ENCODE measurements at regions not wholly inside any gene's neighbourhood (a gene's known extent, or its start where the extent isn't known, plus 50 kb on each side); places are given as distances from the start of the nearest gene placed in this dataset.

- POLR2A ChIA-PET = no interaction called here
- TF ChIP-seq, protein P1, sequence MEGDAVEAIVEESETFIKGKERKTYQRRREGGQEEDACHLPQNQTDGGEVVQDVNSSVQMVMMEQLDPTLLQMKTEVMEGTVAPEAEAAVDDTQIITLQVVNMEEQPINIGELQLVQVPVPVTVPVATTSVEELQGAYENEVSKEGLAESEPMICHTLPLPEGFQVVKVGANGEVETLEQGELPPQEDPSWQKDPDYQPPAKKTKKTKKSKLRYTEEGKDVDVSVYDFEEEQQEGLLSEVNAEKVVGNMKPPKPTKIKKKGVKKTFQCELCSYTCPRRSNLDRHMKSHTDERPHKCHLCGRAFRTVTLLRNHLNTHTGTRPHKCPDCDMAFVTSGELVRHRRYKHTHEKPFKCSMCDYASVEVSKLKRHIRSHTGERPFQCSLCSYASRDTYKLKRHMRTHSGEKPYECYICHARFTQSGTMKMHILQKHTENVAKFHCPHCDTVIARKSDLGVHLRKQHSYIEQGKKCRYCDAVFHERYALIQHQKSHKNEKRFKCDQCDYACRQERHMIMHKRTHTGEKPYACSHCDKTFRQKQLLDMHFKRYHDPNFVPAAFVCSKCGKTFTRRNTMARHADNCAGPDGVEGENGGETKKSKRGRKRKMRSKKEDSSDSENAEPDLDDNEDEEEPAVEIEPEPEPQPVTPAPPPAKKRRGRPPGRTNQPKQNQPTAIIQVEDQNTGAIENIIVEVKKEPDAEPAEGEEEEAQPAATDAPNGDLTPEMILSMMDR (IDR thresholded peaks at IDR 0.05; ENCODE audit: low read depth, low read length) = no peak
- H3K9me3 ChIP-seq (ENCODE audit: control insufficient read depth, insufficient read depth, low read length) = peaks cover 44% of the 10 kb centered on the region
- H3K27ac ChIP-seq (ENCODE audit: low read depth, low read length) = no peak overlapping the region
- no peak overlapping the region for H3K4me3 ChIP-seq (ENCODE audit: low read depth, low read length)
- no peak for DNase-seq (ENCODE audit: low read depth, low spot score)
- H3K27me3 ChIP-seq (ENCODE audit: control insufficient read depth, insufficient read depth, low read length) = no peaks in the 10 kb centered on the region
- CTCF ChIA-PET = no interaction called here
Measured at GRCh38 chr14:98347686-98348085, 924.3 kb downstream of the BCL11B start.

DNA sequence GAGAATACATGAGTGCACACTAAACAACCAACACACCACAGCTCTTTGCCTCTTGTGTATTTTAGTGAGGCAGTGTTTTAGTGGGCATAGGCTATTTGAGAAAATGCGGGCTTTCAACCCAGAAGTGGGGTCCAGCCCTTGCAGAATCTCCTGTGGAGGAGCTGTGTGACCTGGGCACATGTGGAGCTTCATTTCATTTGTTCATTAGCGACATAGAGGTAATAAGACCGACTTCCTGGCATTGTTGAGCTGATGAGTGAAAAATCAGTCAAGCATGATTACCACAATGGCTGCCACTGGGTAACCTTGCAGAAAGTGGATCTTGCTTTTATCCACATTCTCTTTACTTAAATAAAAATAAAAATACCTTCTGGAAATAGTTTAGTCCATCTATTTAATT is 923.5 kb downstream of the BCL11B start:
- CTCF ChIA-PET = no interaction called here
- no peak for DNase-seq (ENCODE audit: low read depth, low spot score)
- POLR2A ChIA-PET = no interaction called here
- Histone ChIP-seq H3K27me3 (ENCODE audit: control insufficient read depth, insufficient read depth, low read length) (no peaks in the 10 kb centered on the region), H3K9me3 (ENCODE audit: control insufficient read depth, insufficient read depth, low read length) (peaks cover 40% of the 10 kb centered on the region), H3K4me3 (ENCODE audit: low read depth, low read length) (no peak overlapping the region), H3K27ac (ENCODE audit: low read depth, low read length) (no peak overlapping the region)
- TF ChIP-seq, protein P1 (IDR thresholded peaks at IDR 0.05; ENCODE audit: low read depth, low read length) = no peak

GRCh38 chr14:98350213-98350612 is 921.8 kb downstream of the BCL11B start:
- Histone ChIP-seq H3K27me3 (ENCODE audit: control insufficient read depth, insufficient read depth, low read length) (no peaks in the 10 kb centered on the region), H3K27ac (ENCODE audit: low read depth, low read length) (no peak overlapping the region), H3K9me3 (ENCODE audit: control insufficient read depth, insufficient read depth, low read length) (peaks cover 38% of the 10 kb centered on the region), H3K4me3 (ENCODE audit: low read depth, low read length) (no peak overlapping the region)
- ChIA-PET CTCF (no interaction called here), POLR2A (no interaction called here)
- no peak for DNase-seq (ENCODE audit: low read depth, low spot score)
- TF ChIP-seq, protein P1 (IDR thresholded peaks at IDR 0.05; ENCODE audit: low read depth, low read length) = no peak

GRCh38 chr14:98364961-98365360 is 907.0 kb downstream of the BCL11B start:
- DNase-seq (ENCODE audit: low read depth, low spot score) = no peak
- ChIA-PET CTCF (no interaction called here), POLR2A (no interaction called here)
- H3K27ac ChIP-seq (ENCODE audit: low read depth, low read length) = no peak overlapping the region
- H3K27me3 ChIP-seq (ENCODE audit: control insufficient read depth, insufficient read depth, low read length) = no peaks in the 10 kb centered on the region
- H3K9me3 ChIP-seq (ENCODE audit: control insufficient read depth, insufficient read depth, low read length) = peaks cover 19% of the 10 kb centered on the region; the same call in 1 of the 2 replicates
- H3K4me3 ChIP-seq (ENCODE audit: low read depth, low read length) = no peak overlapping the region
- TF ChIP-seq, protein P1 (IDR thresholded peaks at IDR 0.05; ENCODE audit: low read depth, low read length) = no peak

DNA sequence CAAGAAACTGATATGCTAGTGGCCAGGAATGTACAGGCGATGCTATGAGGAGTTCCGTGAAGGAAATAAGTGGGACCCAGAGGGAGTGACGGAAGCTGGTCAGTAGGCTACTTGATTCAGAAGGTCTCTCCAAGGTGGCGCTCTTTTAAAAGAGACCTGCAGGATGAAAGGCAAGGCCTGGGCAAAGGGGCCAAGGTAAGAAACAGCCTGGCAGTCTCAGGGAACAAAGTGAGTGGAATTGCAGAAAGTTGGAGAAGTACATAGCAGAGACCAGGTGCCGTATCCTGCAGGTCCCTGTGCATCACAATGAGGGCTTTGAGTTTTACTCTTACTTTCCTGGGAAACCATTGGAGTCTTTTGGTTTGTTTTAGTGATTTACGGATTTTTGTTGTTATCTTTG is 905.6 kb downstream of the BCL11B start:
- CTCF ChIA-PET = no interaction called here
- DNase-seq (ENCODE audit: low read depth, low spot score) = no peak
- Histone ChIP-seq H3K27me3 (ENCODE audit: control insufficient read depth, insufficient read depth, low read length) (no peaks in the 10 kb centered on the region), H3K4me3 (ENCODE audit: low read depth, low read length) (no peak overlapping the region), H3K9me3 (ENCODE audit: control insufficient read depth, insufficient read depth, low read length) (peaks cover 24% of the 10 kb centered on the region), H3K27ac (ENCODE audit: low read depth, low read length) (no peak overlapping the region)
- TF ChIP-seq, protein P1 (IDR thresholded peaks at IDR 0.05; ENCODE audit: low read depth, low read length) = no peak
- POLR2A ChIA-PET = no interaction called here

All from AG04450 (cell line).